ENCODE measurements at regions not wholly inside any gene's neighbourhood (a gene's known extent, or its start where the extent isn't known, plus 50 kb on each side); places are given as distances from the start of the nearest gene placed in this dataset.
"Not testable (repeated sequence)": the region's sequence is repeated elsewhere in the genome, so short reads cannot be mapped to it uniquely, and the experiment has no call there.

DNA sequence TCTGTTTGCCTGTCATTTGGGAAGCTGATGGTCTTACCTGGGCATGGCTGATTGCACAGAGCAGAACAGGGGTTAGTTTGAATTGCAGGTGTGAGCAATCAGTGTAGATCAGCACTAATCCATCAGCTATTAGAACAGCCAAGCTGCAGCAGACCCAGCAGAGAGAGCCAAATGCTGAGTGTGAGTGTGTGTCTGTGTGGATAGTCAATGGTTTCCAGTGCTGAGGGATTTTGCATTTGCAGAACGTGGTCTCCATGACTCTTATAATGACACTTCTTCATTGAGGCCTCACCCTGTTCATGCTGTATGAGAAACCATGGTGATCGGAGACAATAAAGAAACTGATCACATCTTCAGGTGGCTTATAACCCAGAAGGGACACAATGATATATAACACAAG is 312.1 kb downstream of the SOX2 start:
- TF ChIP-seq, protein P1, sequence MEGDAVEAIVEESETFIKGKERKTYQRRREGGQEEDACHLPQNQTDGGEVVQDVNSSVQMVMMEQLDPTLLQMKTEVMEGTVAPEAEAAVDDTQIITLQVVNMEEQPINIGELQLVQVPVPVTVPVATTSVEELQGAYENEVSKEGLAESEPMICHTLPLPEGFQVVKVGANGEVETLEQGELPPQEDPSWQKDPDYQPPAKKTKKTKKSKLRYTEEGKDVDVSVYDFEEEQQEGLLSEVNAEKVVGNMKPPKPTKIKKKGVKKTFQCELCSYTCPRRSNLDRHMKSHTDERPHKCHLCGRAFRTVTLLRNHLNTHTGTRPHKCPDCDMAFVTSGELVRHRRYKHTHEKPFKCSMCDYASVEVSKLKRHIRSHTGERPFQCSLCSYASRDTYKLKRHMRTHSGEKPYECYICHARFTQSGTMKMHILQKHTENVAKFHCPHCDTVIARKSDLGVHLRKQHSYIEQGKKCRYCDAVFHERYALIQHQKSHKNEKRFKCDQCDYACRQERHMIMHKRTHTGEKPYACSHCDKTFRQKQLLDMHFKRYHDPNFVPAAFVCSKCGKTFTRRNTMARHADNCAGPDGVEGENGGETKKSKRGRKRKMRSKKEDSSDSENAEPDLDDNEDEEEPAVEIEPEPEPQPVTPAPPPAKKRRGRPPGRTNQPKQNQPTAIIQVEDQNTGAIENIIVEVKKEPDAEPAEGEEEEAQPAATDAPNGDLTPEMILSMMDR (IDR thresholded peaks at IDR 0.05) = no peak
- H3K27ac Mint-ChIP-seq (ENCODE audit: unreplicated experiment) = no peak overlapping the region
- H3K27me3 Mint-ChIP-seq (ENCODE audit: unreplicated experiment) = peaks cover 4% of the 10 kb centered on the region
- H3K4me3 Mint-ChIP-seq (ENCODE audit: unreplicated experiment) = no peak overlapping the region
- H3K4me1 Mint-ChIP-seq (ENCODE audit: unreplicated experiment) = no peaks in the 10 kb centered on the region
- H3K36me3 Mint-ChIP-seq (ENCODE audit: unreplicated experiment) = no peaks in the 10 kb centered on the region
- no peaks in the 10 kb centered on the region for H3K9me3 Mint-ChIP-seq (ENCODE audit: unreplicated experiment)
- no peak for DNase-seq (ENCODE audit: extremely low spot score, unreplicated experiment)

DNA sequence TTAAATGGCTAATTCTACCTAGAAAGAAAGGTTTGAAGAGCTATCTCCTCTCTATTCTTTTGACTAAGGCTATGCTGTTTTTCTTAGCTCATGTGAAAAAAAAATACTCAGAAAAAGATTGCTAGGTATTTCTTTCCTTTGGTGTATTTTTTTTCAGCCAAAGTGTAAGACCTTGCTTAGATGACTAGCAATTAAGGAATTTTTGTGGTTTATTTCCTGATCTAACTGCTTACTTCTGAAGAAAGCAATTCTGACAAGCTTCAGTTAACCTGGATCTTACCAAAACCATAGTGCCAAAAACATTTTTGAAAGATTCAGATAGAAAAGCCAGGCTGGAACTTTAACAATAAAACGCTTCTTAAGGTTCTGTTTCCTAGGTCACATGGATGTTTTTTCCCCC is 315.6 kb downstream of the SOX2 start:
- TF ChIP-seq, protein P1 (IDR thresholded peaks at IDR 0.05) = no peak
- Mint-ChIP-seq H3K36me3 (ENCODE audit: unreplicated experiment) (no peaks in the 10 kb centered on the region), H3K4me1 (ENCODE audit: unreplicated experiment) (no peaks in the 10 kb centered on the region), H3K9me3 (ENCODE audit: unreplicated experiment) (no peaks in the 10 kb centered on the region), H3K27ac (ENCODE audit: unreplicated experiment) (no peak overlapping the region), H3K4me3 (ENCODE audit: unreplicated experiment) (no peak overlapping the region), H3K27me3 (ENCODE audit: unreplicated experiment) (peaks cover 9% of the 10 kb centered on the region)
- no peak for DNase-seq (ENCODE audit: extremely low spot score, unreplicated experiment)

DNA sequence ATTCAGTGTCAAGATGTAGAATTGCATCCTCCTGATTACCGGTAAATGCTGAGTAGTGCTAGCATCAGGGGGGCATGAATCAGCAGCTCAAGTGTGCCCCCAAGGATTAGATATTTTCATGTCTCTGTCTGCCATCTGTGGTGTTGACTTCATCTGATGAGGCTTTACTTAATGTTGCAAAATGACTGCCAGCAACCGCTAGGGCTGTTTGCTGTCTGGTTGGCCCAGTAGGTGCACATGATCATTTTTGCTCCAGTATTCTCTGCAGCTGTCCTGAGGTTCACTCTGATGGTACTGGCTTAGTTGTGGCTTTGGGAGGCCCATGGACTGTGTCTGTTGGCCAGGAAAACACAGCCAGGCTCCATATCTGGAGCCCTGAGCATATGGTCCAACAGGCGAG is 316.4 kb downstream of the SOX2 start:
- Mint-ChIP-seq H3K36me3 (ENCODE audit: unreplicated experiment) (no peaks in the 10 kb centered on the region), H3K4me3 (ENCODE audit: unreplicated experiment) (no peak overlapping the region), H3K4me1 (ENCODE audit: unreplicated experiment) (no peaks in the 10 kb centered on the region), H3K9me3 (ENCODE audit: unreplicated experiment) (no peaks in the 10 kb centered on the region), H3K27me3 (ENCODE audit: unreplicated experiment) (peaks cover 9% of the 10 kb centered on the region), H3K27ac (ENCODE audit: unreplicated experiment) (no peak overlapping the region)
- DNase-seq (ENCODE audit: extremely low spot score, unreplicated experiment) = no peak
- TF ChIP-seq, protein P1 (IDR thresholded peaks at IDR 0.05) = no peak

DNA sequence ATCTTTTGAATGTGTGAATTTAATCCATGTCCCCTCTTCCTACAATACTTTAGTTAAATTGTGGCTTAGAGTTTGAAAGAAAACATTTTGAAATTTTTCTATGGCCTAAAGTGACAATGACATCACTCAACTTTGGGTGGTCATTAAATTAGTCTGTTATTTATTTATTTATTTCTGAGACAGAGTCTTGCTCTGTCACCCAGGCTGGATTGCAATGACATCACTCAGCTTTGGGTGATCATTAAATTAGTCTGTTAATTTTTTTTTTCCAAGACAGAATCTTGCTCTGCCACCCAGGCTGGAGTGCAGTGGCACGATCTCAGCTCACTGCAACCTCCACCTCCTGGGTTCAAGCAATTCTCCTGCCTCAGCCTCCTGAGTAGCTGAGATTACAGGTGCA is 322.5 kb downstream of the SOX2 start:
- not testable (repeated sequence) for H3K27ac Mint-ChIP-seq (ENCODE audit: unreplicated experiment); H3K36me3 Mint-ChIP-seq (ENCODE audit: unreplicated experiment); H3K4me3 Mint-ChIP-seq (ENCODE audit: unreplicated experiment); H3K4me1 Mint-ChIP-seq (ENCODE audit: unreplicated experiment); H3K9me3 Mint-ChIP-seq (ENCODE audit: unreplicated experiment); DNase-seq (ENCODE audit: extremely low spot score, unreplicated experiment); H3K27me3 Mint-ChIP-seq (ENCODE audit: unreplicated experiment)

DNA sequence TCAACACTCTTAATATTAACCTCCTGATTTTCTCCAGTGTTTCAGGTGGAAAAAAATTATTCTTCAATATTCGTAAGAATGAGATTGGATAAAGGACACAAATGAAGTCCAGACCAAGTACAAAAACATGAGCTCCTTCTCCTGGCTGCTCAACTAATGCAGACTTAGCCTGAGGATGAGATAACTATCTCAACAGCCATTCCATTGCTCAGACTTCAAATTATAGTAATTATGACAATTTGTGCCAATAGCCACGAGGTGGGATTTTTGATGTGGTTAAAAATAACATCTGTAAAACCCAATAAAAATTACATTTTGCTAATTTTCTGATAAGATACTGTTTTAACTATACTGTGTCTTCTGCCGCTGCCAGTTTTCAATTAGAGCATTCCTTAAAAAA is 323.6 kb downstream of the SOX2 start:
- H3K4me1 Mint-ChIP-seq (ENCODE audit: unreplicated experiment) = no peaks in the 10 kb centered on the region
- H3K36me3 Mint-ChIP-seq (ENCODE audit: unreplicated experiment) = no peaks in the 10 kb centered on the region
- TF ChIP-seq, protein P1 (IDR thresholded peaks at IDR 0.05) = no peak
- DNase-seq (ENCODE audit: extremely low spot score, unreplicated experiment) = no peak
- H3K27ac Mint-ChIP-seq (ENCODE audit: unreplicated experiment) = no peak overlapping the region
- H3K4me3 Mint-ChIP-seq (ENCODE audit: unreplicated experiment) = no peak overlapping the region
- peaks cover 4% of the 10 kb centered on the region for H3K27me3 Mint-ChIP-seq (ENCODE audit: unreplicated experiment)
- H3K9me3 Mint-ChIP-seq (ENCODE audit: unreplicated experiment) = peaks cover 7% of the 10 kb centered on the region

DNA sequence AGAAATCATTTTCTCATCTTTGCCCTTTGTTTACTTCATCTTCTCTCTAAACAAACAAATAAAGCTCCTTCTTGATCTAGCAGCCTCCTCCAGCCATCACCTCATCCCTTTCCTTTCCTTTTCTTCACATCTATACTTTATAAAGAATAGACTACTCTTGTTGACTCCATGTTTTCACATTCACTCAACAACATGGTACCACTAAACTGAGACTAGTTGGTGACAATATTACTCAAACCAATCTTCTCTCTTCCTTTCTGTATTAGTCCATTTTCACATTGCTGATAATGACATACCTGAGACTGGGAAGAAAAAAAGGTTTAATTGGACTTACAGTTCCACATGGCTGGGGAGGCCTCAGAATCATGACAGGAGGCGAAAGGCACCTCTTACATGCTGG is 324.7 kb downstream of the SOX2 start:
- no peak overlapping the region for H3K27ac Mint-ChIP-seq (ENCODE audit: unreplicated experiment)
- H3K36me3 Mint-ChIP-seq (ENCODE audit: unreplicated experiment) = no peaks in the 10 kb centered on the region
- H3K4me3 Mint-ChIP-seq (ENCODE audit: unreplicated experiment) = no peak overlapping the region
- DNase-seq (ENCODE audit: extremely low spot score, unreplicated experiment) = no peak
- H3K27me3 Mint-ChIP-seq (ENCODE audit: unreplicated experiment) = no peaks in the 10 kb centered on the region
- peaks cover 7% of the 10 kb centered on the region for H3K9me3 Mint-ChIP-seq (ENCODE audit: unreplicated experiment)
- no peaks in the 10 kb centered on the region for H3K4me1 Mint-ChIP-seq (ENCODE audit: unreplicated experiment)
- TF ChIP-seq, protein P1 (IDR thresholded peaks at IDR 0.05) = no peak

Measured in osteocyte (in vitro differentiated cells).